ENCODE measurements at regions not wholly inside any gene's neighbourhood (a gene's known extent, or its start where the extent isn't known, plus 50 kb on each side); places are given as distances from the start of the nearest gene placed in this dataset.

- no peak overlapping the region for H3K27ac ChIP-seq
- no peak overlapping the region for H3K4me3 ChIP-seq
- no peak for DNase-seq (ENCODE audit: low spot score in 2 of 2)
- H3K9me3 ChIP-seq = no peaks in the 10 kb centered on the region
- H3K4me1 ChIP-seq = no peaks in the 10 kb centered on the region
- intact Hi-C loops (cut with DNase I; ENCODE audit: low total_unique reads) = no loop called here
- H3K36me3 ChIP-seq = no peaks in the 10 kb centered on the region
- TF ChIP-seq POLR2A (IDR thresholded peaks at IDR 0.05) = no peak
- TF ChIP-seq CTCF (IDR thresholded peaks at IDR 0.05) = no peak
- TF ChIP-seq POLR2AphosphoS5 (IDR thresholded peaks at IDR 0.05) = no peak
- H3K27me3 ChIP-seq = no peaks in the 10 kb centered on the region
Observed at GRCh38 chr1:101185421-101185820, 51.4 kb upstream of the S1PR1 start.

DNA sequence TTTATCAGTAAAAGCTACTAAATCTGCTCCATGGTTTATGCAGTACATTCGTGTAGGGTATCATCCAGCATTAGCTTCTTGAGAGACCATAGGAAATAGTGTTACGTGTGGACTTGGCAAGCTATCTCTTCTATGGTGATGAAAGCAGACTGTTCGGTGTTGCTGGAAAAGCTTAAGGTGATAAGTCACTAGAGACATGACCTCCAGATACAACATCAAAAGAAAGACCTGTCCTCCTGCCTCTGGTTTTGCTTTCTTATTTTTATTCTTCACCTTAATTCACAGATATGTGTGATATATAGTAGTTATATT, 53.5 kb upstream of the S1PR1 start:
- DNase-seq (ENCODE audit: low spot score in 2 of 2) = no peak
- Histone ChIP-seq H3K4me1 (no peaks in the 10 kb centered on the region), H3K4me3 (no peak overlapping the region), H3K9me3 (no peaks in the 10 kb centered on the region), H3K27me3 (no peaks in the 10 kb centered on the region), H3K27ac (no peak overlapping the region), H3K36me3 (no peaks in the 10 kb centered on the region)
- intact Hi-C loops (cut with DNase I; ENCODE audit: low total_unique reads) = no loop called here
- no peak for TF ChIP-seq POLR2A (IDR thresholded peaks at IDR 0.05)
- no peak for TF ChIP-seq CTCF (IDR thresholded peaks at IDR 0.05)
- TF ChIP-seq POLR2AphosphoS5 (IDR thresholded peaks at IDR 0.05) = no peak

- intact Hi-C loops (cut with DNase I; ENCODE audit: low total_unique reads) = no loop called here
- H3K36me3 ChIP-seq = no peaks in the 10 kb centered on the region
- H3K27ac ChIP-seq = peak overlapping the region in 1 of 2 donors; percentile 33
Observed at GRCh38 chr1:101182627-101183387, 54.0 kb upstream of the S1PR1 start.

GRCh38 chr1:101181930-101182329, 54.9 kb upstream of the S1PR1 start:
- no peak overlapping the region for H3K4me3 ChIP-seq
- intact Hi-C loops (cut with DNase I; ENCODE audit: low total_unique reads) = no loop called here
- H3K27ac ChIP-seq = peak overlapping the region in 1 of 2 donors; percentile 44
- TF ChIP-seq POLR2A (IDR thresholded peaks at IDR 0.05) = no peak
- TF ChIP-seq CTCF (IDR thresholded peaks at IDR 0.05) = no peak
- no peak for TF ChIP-seq POLR2AphosphoS5 (IDR thresholded peaks at IDR 0.05)
- no peaks in the 10 kb centered on the region for H3K36me3 ChIP-seq
- H3K27me3 ChIP-seq = no peaks in the 10 kb centered on the region
- no peaks in the 10 kb centered on the region for H3K4me1 ChIP-seq
- no peaks in the 10 kb centered on the region for H3K9me3 ChIP-seq
- no peak for DNase-seq (ENCODE audit: low spot score in 2 of 2)

More at GRCh38 chr1:101182627-101183387, 54.0 kb upstream of the S1PR1 start:
- H3K27me3 ChIP-seq = no peaks in the 10 kb centered on the region
- no peak for DNase-seq (ENCODE audit: low spot score in 2 of 2)
- H3K4me1 ChIP-seq = no peaks in the 10 kb centered on the region
- TF ChIP-seq POLR2AphosphoS5 (IDR thresholded peaks at IDR 0.05) (no peak), POLR2A (IDR thresholded peaks at IDR 0.05) (no peak), CTCF (IDR thresholded peaks at IDR 0.05) (no peak)
- no peak overlapping the region for H3K4me3 ChIP-seq
- no peaks in the 10 kb centered on the region for H3K9me3 ChIP-seq

DNA sequence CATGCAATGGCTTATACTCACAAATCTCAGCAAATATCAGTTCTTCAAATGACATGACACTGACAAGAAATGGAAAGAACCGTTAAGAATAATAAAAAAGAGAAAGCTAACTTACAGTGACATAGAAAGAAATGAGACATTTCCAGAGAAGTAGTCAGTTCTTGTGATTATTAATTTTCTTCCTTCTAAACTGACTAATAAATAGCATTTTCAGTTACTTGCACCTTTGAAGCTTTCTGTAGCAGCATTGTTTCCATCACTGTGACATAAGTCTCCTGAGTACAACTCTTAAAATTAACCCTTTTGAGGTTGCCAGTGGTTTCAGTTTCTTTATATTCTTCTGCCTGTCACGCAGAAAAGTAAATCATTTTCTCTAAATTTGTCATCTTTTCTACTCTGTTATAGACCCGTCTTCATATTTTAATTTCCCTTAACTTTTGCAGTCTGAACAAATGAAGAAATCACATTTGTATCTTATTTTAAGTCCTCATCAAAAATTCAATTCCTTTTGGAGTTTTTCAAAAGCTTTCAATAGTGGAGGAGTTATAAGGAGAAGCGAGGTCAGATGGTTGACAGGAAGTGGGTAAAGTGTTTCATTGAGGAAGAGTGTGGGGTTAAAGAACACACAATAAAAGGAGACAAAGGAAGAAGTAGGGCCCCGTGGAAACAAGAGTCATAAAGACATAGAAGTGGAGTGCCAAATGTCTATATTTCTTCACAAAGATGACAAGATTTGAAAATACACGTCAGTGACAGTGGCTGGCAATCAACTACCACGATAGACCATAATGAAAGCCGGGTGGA, 57.9 kb upstream of the S1PR1 start:
- H3K4me1 ChIP-seq = no peaks in the 10 kb centered on the region
- no peaks in the 10 kb centered on the region for H3K36me3 ChIP-seq
- H3K9me3 ChIP-seq = no peaks in the 10 kb centered on the region
- no peak for DNase-seq (ENCODE audit: low spot score in 2 of 2)
- intact Hi-C loops (cut with DNase I; ENCODE audit: low total_unique reads) = no loop called here
- no peaks in the 10 kb centered on the region for H3K27me3 ChIP-seq
- no peak for TF ChIP-seq POLR2A (IDR thresholded peaks at IDR 0.05)
- no peak for TF ChIP-seq CTCF (IDR thresholded peaks at IDR 0.05)
- TF ChIP-seq POLR2AphosphoS5 (IDR thresholded peaks at IDR 0.05) = no peak
- H3K4me3 ChIP-seq = no peak overlapping the region
- no peak overlapping the region for H3K27ac ChIP-seq
